Lower leg skin (tissue), 4 donors: ENCODE measurements at regions not wholly inside any gene's neighbourhood (a gene's known extent, or its start where the extent isn't known, plus 50 kb on each side); places are given as distances from the start of the nearest gene placed in this dataset.

Source experiments
- DNase-seq, 2 donors: peaks; one replicate each; pipeline ENCODE4 v3.0.0-alpha.2; 2019; ENCODE audit warnings: low spot score in 2 of 2
- H3K4me3 ChIP-seq: fragments of 200-600 bp; sonication (generic); 2 replicates; pipeline ENCODE4 v1.5.1; 2017; ENCODE audit warnings: mild to moderate bottlenecking, low read depth; ENCODE audit not compliant: poor library complexity, severe bottlenecking
- POLR2A ChIP-seq, 2 donors: fragments of 450-650 bp; IDR thresholded peaks; one replicate each; pipeline ENCODE4 v1.6.1; 2016 to 2017; ENCODE audit warnings: antibody characterized with exemption in 2 of 2, mild to moderate bottlenecking in 1 of 2, moderate library complexity in 1 of 2
- WGBS, 2 donors: methylation state at CpG; one replicate each; pipeline ENCODE4 v1.1.5; 2018; 5-methylcytosine and 5-hydroxymethylcytosine counted together
- intact Hi-C: fragments of 100-400 bp; cut with DNase I; formaldehyde crosslinking; loops from one replicate; pipeline ENCODE4 v1.15.0; 2023; ENCODE audit warnings: low total_unique reads
- TF ChIP-seq, protein P1 (sequence below), 3 donors: fragments of 450-650 bp; IDR thresholded peaks; one replicate each; pipeline ENCODE4 v1.5.1; 2016; ENCODE audit warnings: antibody characterized with exemption in 3 of 3, mild to moderate bottlenecking in 3 of 3, moderate library complexity in 2 of 3

DNA sequence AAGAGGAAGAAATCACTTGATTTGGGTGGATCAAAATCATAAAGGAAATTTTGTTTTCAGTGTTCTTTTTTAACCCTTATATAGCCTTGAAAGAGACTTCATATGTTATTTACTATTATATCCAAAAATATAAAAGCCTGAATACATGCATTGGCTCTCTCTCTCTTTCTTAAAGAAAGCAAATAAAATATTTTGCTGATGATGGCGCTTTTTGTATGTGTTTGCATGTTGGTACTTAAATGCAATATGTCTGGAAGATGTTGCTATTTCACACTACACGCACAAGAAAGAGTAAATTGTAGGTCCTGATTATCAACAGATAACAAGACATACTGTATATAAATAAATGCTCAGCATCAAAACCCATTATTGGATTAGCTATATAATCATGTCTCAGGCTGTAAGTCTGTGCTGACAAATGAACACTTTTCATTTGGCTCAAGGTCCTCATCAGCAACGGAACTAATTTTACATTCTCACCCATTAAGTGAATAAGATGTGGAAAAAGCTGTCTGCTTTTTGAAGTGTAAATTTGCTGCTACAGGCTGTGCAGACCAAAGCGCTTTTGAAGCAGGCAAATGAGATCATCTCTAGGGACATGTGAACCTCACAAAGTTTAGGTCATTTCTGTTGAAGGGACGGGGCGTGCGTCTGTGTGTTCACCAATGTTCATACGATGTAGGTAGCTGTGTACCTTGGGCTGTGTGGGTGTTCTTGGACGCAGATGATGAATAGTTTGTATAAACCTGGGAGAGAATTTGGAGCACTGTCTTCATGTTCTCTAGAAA, 122.4 kb upstream of the LMO4 start:
- DNase-seq, result no peak

DNA sequence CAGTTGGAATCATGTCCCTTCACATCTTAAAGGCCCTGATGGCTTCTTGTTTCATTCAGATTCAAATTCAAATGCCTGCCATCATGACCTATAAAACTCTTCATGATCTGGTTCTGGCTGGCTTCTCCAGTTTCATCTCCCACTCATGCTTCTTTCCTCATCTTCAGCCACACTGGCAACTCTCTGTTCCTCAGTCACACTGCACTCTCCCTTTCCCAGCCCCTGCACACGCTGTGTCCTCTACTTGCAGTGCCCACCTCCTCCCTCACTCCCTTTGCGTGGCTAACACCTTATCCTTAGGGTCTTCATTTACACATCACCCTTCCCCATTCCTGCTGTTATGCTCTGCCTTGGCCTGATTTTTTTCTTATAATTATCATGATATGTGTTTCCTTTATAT, 120.6 kb upstream of the LMO4 start:
- 92 to 97% methylated on average over 2 of the region's 2 CpGs for WGBS, 2 donors
- TF ChIP-seq POLR2A (IDR thresholded peaks at IDR 0.05), result no peak
- TF ChIP-seq, protein P1, sequence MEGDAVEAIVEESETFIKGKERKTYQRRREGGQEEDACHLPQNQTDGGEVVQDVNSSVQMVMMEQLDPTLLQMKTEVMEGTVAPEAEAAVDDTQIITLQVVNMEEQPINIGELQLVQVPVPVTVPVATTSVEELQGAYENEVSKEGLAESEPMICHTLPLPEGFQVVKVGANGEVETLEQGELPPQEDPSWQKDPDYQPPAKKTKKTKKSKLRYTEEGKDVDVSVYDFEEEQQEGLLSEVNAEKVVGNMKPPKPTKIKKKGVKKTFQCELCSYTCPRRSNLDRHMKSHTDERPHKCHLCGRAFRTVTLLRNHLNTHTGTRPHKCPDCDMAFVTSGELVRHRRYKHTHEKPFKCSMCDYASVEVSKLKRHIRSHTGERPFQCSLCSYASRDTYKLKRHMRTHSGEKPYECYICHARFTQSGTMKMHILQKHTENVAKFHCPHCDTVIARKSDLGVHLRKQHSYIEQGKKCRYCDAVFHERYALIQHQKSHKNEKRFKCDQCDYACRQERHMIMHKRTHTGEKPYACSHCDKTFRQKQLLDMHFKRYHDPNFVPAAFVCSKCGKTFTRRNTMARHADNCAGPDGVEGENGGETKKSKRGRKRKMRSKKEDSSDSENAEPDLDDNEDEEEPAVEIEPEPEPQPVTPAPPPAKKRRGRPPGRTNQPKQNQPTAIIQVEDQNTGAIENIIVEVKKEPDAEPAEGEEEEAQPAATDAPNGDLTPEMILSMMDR (IDR thresholded peaks at IDR 0.05), result no peak
- intact Hi-C loops, result no loop called here
- no peak for DNase-seq
- no peak overlapping the region for H3K4me3 ChIP-seq

More for the DNA sequence above, 122.4 kb upstream of the LMO4 start:
- no peak for TF ChIP-seq POLR2A (IDR thresholded peaks at IDR 0.05)
- TF ChIP-seq, protein P1 (IDR thresholded peaks at IDR 0.05), result no peak
- intact Hi-C loops, result no loop called here
- 79 to 87% methylated on average over 9 of the region's 9 CpGs for WGBS, 2 donors
- H3K4me3 ChIP-seq, result no peak overlapping the region

- intact Hi-C loops, result no loop called here
- TF ChIP-seq, protein P1 (IDR thresholded peaks at IDR 0.05), result no peak
- TF ChIP-seq POLR2A (IDR thresholded peaks at IDR 0.05), result no peak
- no peak for DNase-seq
- no peak overlapping the region for H3K4me3 ChIP-seq
- 78 to 86% methylated on average over 4 of the region's 4 CpGs for WGBS, 2 donors
These were observed 119.7 kb upstream of the LMO4 start for GRCh38 chr1:87208931-87209330.

DNA sequence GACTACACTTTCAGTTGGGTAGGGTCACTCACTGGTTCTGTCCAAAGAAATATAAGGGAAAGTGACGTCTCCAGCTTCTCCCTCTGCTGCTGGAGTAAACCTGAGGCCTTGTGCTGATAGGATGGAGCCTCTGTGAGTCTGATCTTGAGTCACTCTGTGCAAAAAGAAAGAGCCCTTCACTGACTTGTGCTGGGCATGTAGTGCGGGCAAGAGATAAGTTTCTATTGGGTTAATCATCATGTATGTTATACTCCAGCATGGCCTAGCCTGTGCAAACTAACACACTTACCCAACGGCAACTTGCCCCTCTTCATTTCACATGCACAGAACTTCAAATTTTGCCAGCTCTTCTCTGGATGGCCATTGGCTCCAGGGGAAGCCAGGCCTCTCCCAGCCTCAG, 118.5 kb upstream of the LMO4 start:
- H3K4me3 ChIP-seq, result no peak overlapping the region
- intact Hi-C loops, result no loop called here
- WGBS, 2 donors, result 91 to 92% methylated on average over 3 of the region's 3 CpGs
- TF ChIP-seq, protein P1 (IDR thresholded peaks at IDR 0.05), result no peak
- no peak for TF ChIP-seq POLR2A (IDR thresholded peaks at IDR 0.05)
- DNase-seq, result no peak

GRCh38 chr1:87212431-87213134, 116.1 kb upstream of the LMO4 start:
- H3K4me3 ChIP-seq, result no peak overlapping the region
- DNase-seq, result no peak
- 66 to 72% methylated on average over 6 of the region's 6 CpGs for WGBS, 2 donors
- intact Hi-C loops, result no loop called here
- no peak for TF ChIP-seq POLR2A (IDR thresholded peaks at IDR 0.05)
- TF ChIP-seq, protein P1 (IDR thresholded peaks at IDR 0.05), result no peak
